ENCODE measurements at regions not wholly inside any gene's neighbourhood (a gene's known extent, or its start where the extent isn't known, plus 50 kb on each side); places are given as distances from the start of the nearest gene placed in this dataset.

DNA sequence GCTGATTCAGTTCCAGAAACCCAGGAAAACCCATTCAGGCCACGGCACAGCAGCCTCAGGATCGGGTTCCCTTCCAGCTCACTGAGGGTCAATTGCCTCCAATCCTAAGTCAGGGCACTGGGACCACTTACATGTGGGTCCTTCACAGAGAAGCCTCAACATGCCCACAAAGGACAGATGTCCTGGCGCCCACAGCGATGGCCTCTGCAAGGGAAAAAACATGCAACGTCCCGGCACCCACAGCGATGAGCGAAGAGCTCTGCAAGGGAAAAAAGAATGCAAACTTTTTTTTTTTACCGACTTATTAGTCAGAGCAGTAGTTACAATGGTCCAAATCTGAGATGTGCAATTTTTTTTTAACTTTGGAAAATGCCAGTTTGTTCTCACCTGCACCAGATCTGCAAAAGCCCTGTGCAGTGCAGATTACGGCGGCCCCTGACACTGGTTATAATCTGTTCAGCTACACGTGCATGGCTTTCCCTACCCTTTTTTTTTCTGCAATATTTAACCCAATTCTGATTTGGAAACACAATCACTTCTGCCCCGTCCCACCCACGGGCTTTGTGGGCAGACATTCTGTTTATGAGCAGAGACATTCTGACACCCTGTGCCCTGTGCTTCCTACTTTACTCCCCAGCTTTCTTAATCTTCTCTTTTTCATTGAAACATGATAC is 159.3 kb upstream of the SALL3 start:
- DNase-seq (ENCODE audit: low read depth) = no peak
- no peak overlapping the region for H3K4me3 ChIP-seq (ENCODE audit: low read depth, low read length)
- no peak for TF ChIP-seq CTCF (conservative IDR thresholded peaks at IDR 0.05; ENCODE audit: low read depth, low read length)

DNA sequence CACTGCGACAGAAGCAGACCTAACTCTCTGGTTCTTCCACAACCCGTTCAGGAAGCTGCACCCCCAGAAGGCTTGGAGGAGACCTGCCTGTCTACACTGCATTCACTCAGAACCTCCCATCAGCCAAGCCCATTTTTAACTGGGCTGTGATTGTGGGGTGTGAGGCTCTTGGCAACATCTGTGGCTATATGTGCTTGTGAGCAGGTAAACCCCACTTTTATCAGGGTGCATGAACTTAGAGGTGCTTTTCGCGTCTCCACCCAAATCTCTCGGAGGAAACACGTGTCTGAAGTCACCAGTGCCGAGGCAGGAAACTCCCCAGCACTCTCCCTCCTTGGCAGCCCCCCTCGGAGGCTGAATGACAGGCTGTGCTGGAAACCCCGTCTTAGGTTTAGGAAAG is 158.2 kb upstream of the SALL3 start:
- no peak overlapping the region for H3K4me3 ChIP-seq (ENCODE audit: low read depth, low read length)
- DNase-seq (ENCODE audit: low read depth) = no peak
- TF ChIP-seq CTCF (conservative IDR thresholded peaks at IDR 0.05; ENCODE audit: low read depth, low read length) = no peak

DNA sequence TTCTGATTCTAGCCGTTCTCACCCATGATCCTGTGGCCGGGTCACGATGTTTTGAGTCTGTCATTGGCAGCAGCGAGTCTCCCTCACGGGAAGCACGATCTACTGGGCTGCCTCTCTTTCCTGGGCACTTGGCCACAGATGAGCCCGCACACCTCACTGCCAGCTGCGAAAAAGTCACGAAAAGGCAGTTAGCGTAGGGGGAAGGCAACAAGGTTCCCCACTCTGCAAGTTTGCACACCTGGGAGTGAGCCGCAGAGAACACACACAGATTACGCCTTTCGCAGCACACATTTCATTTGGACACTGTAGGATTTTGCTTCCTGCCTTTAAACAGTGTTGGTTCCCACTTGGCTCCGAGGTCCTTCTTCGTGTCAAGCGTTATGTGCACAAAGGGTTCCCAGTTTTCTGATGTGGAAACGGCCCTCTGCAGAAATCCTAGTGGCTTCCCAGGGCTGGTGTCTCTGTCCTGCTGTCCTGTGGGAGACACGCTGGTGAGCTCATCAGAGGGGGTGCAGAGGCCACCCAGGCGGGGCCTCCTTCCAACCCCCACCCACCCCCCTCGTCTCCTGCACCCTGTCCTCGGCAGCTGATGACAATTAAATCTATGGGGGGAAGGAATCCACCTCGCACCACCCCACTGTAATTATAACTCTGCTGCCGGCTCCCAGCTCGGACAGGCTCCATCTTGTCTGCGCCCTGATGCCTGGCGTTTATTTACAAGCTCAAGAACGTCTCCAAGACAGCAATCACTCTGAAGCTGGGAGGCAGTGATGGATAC is 157.3 kb upstream of the SALL3 start:
- no peak for DNase-seq (ENCODE audit: low read depth)

GRCh38 chr18:78822949-78823285 is 156.7 kb upstream of the SALL3 start:
- TF ChIP-seq CTCF (conservative IDR thresholded peaks at IDR 0.05; ENCODE audit: low read depth, low read length) = no peak
- no peak overlapping the region for H3K4me3 ChIP-seq (ENCODE audit: low read depth, low read length)
- no peak for DNase-seq (ENCODE audit: low read depth)

More for the DNA sequence above, 157.3 kb upstream of the SALL3 start:
- H3K4me3 ChIP-seq (ENCODE audit: low read depth, low read length) = no peak overlapping the region
- TF ChIP-seq CTCF (conservative IDR thresholded peaks at IDR 0.05; ENCODE audit: low read depth, low read length) = no peak

GRCh38 chr18:78825168-78825567 is 154.4 kb upstream of the SALL3 start:
- no peak overlapping the region for H3K4me3 ChIP-seq (ENCODE audit: low read depth, low read length)
- no peak for TF ChIP-seq CTCF (conservative IDR thresholded peaks at IDR 0.05; ENCODE audit: low read depth, low read length)
- no peak for DNase-seq (ENCODE audit: low read depth)

GRCh38 chr18:78826631-78827030 is 153.0 kb upstream of the SALL3 start:
- no peak for DNase-seq (ENCODE audit: low read depth)
- no peak for TF ChIP-seq CTCF (conservative IDR thresholded peaks at IDR 0.05; ENCODE audit: low read depth, low read length)
- no peak overlapping the region for H3K4me3 ChIP-seq (ENCODE audit: low read depth, low read length)

GRCh38 chr18:78827141-78827540 is 152.5 kb upstream of the SALL3 start:
- TF ChIP-seq CTCF (conservative IDR thresholded peaks at IDR 0.05; ENCODE audit: low read depth, low read length) = no peak
- H3K4me3 ChIP-seq (ENCODE audit: low read depth, low read length) = no peak overlapping the region
- no peak for DNase-seq (ENCODE audit: low read depth)
